Cardiac septum (tissue), 1 donor: ENCODE measurements at regions not wholly inside any gene's neighbourhood (a gene's known extent, or its start where the extent isn't known, plus 50 kb on each side); places are given as distances from the start of the nearest gene placed in this dataset.
A peak's percentile ranks its signal among the peaks of the same experiment; 100 is the strongest.
"Not testable (repeated sequence)": the region's sequence is repeated elsewhere in the genome, so short reads cannot be mapped to it uniquely, and the experiment has no call there.

Source experiments
- DNase-seq: peaks from one replicate; pipeline ENCODE4 v3.0.0-alpha.2; 2020; ENCODE audit warnings: low spot score
- intact Hi-C: fragments of 100-400 bp; cut with DNase I; formaldehyde crosslinking; loops from one replicate; pipeline ENCODE4 v1.14.0; 2022
- donor health status: DM: no; HTN: no; CAD: no.

DNA sequence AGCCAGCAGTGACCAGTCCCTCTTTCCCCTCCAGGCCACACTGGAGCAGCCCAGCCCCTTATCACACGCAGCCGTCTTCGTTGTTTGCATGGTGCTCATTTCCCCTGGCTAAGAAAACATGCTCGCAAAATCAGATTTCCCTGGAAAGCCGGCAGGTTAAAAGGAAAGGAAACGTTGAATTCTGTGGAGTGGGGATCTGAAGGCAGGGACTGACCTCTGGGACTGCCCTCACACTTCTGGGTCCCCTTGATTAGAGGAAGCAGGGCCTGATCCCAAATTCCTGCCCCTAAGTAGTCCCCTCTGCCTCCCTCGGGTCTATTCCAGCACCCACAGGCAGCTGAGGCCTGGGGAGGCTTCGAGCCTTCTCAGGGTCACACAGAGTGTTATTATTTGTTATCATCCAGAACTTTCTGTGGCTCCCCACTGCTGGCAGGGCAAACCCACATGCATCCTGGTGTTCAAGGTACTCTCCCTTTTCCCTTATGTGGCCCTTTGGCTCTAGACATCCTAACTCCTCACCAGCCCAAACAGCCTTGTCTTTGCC lies 125.2 kb upstream of the ZBTB40 start:
- intact Hi-C loops = no loop called here
- DNase-seq = no peak

DNA sequence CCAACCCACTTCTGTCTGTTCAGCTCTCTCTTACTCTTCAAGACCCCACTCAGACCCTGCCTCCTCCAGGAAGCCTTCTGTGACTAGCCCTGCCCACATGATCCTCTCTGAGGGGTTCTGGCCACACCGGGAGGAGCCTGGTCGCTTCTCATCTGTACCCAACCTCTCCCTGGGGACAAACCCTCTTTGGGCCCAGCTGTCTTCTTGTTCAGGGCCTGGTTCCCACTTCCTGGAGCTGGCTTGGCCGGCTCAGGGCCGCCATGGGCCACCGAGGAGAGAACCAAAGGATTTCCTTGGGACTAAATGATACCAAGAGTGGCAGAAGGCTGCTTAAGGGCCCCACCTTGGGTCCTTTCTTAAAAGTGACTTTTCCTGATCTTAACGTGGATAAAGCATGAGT lies 124.7 kb upstream of the ZBTB40 start:
- DNase-seq = no peak
- intact Hi-C loops = no loop called here

DNA sequence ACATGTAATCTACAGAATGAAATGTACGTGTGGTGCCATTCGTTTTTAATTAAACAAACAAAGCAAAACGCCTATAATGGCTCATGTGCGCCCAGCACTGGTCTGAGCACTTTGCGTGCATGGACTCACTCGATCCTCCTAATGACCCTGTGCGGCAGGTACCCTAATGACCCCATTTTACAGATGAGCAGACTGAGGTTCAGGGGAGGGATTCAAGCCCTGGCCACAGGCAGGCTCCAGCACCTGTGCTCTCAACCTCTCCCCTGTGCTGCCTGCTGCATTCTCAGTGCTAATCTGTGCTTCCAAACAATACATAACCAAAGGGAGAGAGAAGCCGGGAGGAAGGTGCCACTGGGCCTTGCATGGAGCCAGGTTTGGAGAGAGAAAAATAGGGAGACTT lies 124.2 kb upstream of the ZBTB40 start:
- intact Hi-C loops = no loop called here
- no peak for DNase-seq

DNA sequence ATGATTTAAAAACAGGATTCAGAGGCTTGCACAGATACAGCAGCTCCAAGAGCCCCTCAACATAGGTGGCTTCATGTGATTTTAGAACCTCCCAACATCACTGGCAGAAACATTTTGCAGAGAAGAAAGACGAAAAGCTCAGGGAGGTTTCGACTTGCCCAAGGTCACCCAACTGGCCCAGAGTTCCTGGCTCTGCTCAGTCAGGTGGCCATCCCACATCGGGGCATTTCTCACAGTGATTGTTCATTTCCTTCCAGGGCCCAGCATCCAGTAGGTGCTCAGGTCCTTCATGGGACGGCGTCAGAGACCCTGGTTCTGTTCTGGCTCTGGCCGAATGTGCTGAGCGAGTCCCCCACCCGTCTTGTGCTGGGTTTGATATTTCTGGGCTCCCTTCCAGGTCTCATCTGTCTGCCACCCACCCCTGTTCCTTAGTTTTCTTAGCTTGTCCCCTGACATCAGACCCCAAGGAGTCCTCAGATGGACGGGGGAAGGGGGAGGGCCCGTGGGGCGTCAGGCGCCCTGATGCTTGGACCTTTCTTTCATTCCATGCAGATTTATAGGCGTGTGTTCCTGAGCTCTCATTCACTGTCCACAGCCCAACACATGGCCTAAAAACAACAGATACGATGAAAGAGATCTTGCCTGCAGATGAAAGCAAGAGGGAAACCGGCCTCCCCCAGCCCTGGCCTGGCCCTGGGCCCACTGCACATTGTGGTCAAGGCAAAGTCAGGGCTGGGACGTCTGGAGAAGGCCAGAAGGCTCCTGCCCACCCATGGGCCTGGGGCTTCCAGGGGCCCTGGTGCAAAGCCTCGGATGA lies 123.1 kb upstream of the ZBTB40 start:
- no peak for DNase-seq
- intact Hi-C loops = no loop called here

DNA sequence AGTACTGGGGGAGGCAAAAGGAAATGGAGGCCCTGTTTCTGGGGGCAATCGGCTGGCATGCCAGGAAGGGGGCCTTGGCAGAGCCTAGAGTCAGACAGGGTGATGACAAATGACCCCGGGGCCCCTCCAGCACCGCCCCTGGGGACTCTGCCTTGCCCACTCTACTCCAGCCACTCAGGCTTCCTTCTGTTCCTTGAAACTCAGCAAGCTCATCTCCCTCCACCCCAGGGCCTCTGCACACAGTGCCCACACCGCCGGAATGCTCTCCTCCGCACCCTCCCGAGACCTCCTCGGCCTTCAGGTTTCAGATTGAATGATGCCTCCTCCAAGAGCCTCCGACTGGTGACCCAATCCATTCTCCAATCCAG lies 122.5 kb upstream of the ZBTB40 start:
- intact Hi-C loops = no loop called here
- no peak for DNase-seq

DNA sequence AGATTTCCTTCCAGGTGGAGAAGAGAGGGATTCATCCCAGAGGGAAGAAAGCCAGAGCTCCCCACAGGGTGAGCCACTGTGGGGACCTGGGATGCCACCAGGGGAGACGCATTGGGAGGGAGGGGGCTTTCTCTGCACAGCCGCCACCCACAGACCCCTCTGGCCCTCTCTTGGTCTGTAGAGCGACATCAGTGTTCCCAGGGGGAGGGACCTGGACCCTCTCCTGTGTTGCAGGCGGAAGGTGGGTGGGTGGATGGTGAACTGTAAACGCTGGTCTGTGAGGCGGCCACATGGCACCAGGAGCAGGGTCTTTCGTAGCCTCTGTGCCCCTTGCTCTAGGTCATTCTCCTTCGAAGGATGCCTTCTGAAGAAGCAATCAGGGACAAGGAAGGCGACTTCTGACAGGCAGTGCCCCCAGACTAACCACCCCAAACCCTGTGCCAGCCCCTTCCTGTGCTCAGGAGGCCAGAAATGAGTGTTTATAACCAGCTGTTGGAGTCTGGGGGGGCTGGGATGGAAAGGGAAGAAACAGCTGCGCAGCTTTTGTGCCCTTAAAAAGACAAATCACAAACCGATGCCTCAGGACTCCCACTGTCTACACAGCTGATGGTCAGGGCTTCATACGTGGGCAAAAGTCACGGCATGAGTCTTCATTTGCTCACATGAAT lies 121.4 kb upstream of the ZBTB40 start:
- intact Hi-C loops = no loop called here
- no peak for DNase-seq

DNA sequence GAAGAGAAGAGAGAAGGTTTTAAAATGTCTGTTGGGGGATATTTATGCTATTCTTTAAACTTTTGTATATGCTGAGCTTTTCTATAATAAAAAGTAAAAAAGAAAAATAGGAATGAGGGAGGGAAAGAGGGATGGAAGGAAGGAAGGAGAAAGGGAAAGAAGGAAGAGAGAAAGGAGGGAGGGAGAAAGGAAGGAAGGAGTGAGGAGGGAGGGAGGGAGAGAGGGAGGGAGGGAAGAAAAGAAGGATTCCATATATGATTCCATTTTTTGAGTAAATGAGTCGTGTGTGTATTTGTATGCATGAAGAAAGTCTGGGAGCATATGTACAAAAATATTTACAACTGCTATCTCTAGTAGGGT lies 120.9 kb upstream of the ZBTB40 start:
- intact Hi-C loops = no loop called here

DNA sequence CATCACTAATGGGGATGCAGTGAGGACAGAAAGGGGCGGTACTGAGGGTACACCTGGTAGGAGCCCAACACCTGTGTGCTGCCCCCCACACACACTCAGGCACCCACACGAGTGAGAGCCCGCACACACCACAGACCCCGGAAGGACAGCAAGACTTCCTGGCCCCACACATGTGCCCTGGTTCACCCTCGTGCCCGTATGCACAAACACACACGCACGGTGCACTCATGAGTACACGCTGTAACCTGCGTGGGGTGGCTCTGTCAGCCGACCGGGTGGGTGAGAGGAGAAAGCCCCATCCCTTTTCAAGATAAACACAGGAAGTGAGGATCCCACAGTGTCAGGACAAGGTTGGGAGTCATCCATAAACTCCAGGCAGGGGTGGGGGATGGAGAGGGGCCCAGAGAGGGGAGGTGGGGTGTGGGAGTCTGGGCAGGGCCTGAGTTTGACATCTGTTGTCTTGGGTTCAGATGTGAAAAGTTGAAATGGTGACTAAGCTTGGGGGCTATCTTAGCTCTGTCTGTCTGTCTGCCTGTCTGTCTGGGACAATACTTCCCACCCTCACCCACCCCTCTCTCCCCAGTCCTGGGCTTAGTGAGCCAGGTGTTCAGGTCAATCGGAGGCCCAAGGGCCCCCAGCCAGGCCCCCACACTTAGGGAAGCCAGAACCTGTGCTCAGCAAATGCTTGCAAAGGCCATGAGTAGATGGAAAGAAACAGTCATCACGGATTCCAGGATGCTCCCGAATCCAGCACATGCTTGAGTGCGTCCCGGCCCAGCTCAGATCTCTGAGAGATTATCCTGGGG lies 119.8 kb upstream of the ZBTB40 start:
- peak; percentile 2 for DNase-seq
- intact Hi-C loops = no loop called here

More for the DNA sequence above, 120.9 kb upstream of the ZBTB40 start:
- DNase-seq = no peak

DNA sequence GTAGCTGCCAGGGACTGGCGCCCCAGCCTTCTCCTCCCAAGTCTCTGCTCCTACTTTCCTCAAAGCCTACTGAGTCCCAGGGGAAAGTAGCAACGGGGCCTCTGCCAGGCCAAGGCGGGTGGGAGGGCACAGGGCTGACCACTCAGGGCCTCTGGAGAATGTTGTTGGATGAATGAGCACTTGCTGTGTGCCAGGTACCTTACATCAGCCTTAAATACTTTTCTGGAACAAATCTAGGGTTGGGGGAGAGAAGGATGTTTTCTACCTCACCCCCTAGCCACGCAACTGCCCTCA lies 119.3 kb upstream of the ZBTB40 start:
- intact Hi-C loops = no loop called here
- no peak for DNase-seq

DNA sequence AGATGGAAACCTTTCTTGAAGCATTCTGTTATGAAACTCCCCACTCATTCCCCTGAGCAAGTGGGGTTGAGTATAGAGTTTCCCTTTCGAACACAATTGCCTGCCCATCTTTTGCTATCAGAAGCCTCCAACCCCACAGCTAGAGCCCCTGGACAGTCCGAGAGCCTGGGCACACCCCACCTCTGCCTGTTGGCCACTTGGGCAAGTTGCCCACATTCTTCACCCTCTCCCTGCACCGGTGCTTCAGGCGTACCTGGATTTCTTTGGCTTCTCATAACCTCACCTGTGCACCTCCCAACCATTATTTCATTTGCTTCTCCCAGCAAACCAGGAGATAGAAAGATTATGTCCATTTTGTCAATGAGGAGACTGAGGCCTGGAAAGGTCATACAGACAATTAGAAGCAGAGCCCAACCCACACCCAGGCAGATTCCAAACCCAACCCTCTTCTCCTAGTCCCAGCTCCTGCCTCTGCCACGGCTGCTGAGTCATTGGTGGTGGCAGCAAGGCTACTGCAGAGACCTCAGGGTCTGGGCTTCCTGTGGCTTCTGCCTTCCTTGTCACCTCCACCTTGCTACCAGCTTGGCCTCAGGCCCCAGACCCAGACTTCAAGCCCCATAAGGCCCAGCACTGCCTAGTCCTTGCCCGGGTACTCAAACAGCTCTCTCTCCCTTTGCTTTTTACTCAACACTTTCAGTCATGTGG lies 118.7 kb upstream of the ZBTB40 start:
- DNase-seq = no peak
- intact Hi-C loops = no loop called here

DNA sequence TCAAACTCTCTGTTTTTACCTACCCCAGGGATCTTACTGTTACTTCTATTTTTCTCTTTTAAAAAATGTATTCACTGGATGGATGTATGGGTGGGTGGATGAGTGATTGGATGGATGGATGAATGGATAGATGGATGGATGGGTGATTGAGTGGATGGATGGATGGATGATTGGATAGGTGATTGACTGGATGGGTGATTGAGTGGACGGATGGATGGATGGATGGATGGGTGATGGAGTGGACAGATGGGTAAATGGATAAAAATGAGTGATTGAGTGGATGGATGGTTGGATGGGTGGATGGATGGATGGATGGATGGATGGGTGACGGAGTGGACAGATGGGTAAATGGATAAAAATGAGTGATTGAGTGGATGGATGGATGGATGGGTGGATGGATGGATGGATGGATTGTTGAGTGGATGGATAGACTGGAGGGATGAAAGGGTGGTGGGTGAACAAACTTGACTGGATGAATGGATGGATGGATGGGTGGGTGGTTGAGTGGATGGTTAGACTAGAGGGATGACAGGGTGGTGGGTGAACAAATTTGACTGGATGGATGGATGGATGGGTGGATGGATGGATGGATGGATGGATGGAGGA lies 118.0 kb upstream of the ZBTB40 start:
- no peak for DNase-seq
- intact Hi-C loops = no loop called here

DNA sequence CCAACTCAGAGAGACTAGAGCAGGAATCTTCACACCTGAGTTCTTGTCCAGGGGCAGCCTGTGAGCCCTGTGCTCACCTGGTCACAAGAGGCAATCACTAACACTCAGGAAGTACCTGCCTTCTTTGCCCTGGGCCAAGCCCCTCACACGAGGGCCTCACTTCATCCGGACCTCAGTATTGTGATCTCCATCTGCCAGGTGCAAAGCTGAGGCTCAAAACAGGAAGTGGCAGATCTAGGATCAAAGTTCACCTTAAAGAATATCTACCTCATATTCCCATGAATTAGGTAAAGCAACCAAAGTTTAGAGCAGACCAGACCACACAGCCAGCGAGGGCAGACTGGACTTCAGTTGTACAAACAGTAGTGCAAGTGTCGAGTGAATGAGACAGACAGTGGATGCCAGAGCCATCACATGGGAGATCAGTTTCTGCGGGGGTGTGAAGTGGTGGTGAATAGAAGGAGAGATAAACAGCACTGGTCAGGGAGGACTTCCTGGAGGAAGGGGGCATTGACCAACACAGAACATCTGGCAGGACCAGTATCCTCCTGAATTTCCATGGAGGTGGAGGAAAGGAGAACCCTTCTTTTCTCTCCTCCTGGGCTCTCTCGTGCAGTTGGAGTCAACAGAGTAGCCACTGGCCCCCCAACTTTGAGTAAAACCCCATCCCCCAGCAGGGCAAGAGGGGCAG lies 116.6 kb upstream of the ZBTB40 start:
- intact Hi-C loops = no loop called here

DNA sequence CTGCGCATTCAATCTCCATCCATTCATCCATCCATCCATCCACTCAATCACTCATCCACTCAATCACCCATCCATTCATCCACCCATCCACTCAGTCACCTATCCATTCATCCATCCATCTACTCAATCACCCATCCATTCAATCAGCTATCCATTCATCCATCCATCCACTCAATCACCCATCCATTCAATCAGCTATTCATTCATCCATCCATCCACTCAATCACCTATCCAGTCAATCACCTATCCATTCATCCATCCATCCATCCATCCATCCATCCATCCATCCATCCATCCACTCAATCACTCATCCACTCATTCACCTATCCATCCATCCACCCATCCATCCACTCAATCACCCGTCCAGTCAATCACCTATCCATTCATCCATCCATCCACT lies 115.4 kb upstream of the ZBTB40 start:
- intact Hi-C loops, DNase-seq: not testable (repeated sequence)

More for the DNA sequence above, 116.6 kb upstream of the ZBTB40 start:
- no peak for DNase-seq

DNA sequence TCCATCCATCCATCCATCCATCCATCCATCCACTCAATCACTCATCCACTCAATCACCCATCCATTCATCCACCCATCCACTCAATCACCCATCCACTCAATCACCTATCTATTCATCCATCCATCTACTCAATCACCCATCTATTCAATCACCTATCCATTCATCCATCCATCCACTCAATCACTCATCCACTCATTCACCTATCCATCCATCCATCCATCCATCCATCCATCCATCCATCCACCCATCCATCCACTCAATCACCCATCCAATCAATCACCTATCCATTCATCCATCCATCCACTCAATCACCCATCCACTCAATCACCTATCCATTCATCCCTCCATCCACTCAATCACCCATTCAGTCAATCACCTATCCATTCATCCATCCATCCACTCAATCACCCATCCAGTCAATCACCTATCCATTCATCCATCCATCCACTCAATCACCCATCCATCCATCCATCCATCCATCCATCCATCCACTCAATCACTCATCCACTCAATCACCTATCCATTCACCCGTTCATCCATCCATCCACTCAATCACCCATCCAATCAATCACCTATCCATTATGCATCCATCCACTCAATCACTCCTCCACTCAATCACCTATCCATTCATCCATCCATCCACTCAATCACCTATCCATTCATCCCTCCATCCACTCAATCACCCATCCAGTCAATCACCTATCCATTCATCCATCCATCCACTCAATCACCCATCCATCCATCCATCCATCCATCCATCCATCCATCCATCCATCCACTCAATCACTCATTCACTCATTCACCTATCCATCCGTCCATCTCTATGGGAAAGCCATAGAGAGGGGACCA lies 114.7 kb upstream of the ZBTB40 start:
- DNase-seq, intact Hi-C loops: not testable (repeated sequence)

DNA sequence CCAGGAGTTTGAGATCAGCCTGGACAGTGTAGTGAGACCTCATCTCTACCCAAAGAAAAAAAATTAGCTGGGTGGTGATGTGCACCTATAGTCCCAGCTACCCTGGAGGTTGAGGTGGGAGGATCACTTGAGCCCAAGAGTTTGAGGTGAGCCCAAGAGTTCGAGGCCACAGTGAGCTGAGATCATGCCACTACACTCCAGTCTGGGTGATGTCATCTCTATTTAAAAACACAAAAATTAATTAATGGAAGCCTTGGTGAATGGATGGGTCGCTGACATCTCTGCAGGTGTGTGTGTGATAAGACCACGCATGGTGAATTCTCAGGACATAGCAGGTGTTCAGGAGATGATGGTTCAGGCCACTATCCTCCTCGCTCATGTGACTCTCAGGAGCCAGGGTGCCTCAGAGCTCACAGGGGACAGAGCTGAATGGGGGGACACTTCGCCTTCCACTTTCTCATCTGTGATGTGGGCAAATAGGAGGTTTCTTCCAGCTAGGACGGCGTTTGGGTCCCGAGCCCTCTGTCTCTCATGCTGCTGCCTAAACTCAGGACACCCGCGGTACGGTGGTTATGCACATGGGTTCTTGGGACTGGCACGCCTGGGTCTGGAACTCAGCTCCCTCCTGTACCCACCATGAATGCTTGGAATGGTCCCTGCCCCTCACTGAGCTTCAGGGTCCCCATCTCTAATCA lies 113.4 kb upstream of the ZBTB40 start:
- intact Hi-C loops = no loop called here
- DNase-seq = no peak

DNA sequence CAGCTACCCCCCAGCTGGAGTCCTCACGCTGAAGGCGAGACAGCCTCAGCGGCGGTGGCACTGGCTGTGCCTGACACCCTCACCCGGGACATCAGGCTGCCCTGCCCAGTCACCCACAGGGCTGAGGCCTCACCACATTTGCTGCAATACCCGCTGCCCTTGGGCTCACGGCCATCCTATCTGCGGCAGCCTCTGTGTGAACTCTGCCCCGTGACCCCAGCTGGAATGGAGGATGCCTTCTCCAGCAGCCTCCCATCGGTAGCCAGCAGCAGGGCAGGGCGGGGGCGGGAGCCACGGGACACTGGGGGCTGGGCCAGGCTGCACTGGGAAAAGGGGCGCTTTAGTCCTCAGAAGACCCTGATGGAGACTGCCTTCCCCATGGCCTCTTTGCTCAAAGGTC lies 112.4 kb upstream of the ZBTB40 start:
- intact Hi-C loops = no loop called here
- no peak for DNase-seq

DNA sequence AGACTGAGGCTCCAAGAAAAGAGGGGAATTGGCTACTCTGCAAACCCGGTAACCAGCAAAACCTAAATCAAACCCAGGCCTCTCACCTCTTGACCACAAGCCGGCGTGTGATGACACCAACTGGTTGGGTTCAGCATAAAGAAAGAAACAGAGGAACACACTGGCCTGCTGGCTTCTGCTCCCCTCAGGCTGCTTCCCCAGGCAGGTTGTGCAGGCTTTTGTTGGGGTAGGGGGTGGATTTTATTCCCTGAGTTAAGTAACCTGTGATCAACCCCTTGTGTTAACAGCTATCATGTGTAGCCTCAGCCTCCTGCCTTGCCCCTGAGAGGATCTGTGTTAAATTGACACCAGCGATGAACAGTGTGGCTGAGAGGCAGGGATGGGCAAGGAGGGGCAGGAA lies 111.6 kb upstream of the ZBTB40 start:
- DNase-seq = no peak
- intact Hi-C loops = no loop called here

DNA sequence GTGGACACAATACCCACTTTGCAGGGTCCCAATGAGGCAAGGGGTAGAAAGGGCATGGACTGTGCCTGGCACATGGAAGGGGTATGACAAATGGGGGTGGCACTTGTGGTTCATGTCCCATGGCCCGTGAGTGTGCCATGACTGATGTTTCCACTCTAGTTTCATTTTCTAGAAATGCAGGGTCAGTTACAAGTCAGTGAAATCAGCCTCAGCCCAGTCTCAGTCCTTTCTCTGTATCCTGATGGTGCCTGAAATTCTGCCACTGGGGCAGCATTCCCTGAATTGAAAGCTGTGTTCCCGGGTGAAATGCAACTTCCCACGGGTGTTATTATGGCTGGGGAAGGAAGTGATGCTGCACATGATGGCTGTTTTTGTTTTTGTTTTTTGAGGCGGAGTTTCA lies 110.8 kb upstream of the ZBTB40 start:
- intact Hi-C loops = no loop called here
- no peak for DNase-seq
